ENCODE measurements at regions not wholly inside any gene's neighbourhood (a gene's known extent, or its start where the extent isn't known, plus 50 kb on each side); places are given as distances from the start of the nearest gene placed in this dataset.

GRCh38 chr2:57615855-57616556, 430.6 kb upstream of the VRK2 start:
- DNase-seq = no peak
- Mint-ChIP-seq H3K9me3 (peaks cover 2 to 32% (median 10%) of the 10 kb centered on the region in 6 donors), H3K4me3 (no peak overlapping the region), H3K27me3 (ENCODE audit: low read depth in 3 of 3) (peaks cover 0 to 1% (median 0%) of the 10 kb centered on the region in 3 donors), H3K27ac (no peak overlapping the region), H3K4me1 (no peaks in the 10 kb centered on the region), H3K36me3 (no peaks in the 10 kb centered on the region)

- H3K9me3 Mint-ChIP-seq = peaks cover 0 to 42% (median 11%) of the 10 kb centered on the region in 6 donors
- H3K27ac Mint-ChIP-seq = no peak overlapping the region
- no peaks in the 10 kb centered on the region for H3K27me3 Mint-ChIP-seq (ENCODE audit: low read depth in 3 of 3)
- no peaks in the 10 kb centered on the region for H3K36me3 Mint-ChIP-seq
- no peak for DNase-seq
- H3K4me1 Mint-ChIP-seq = no peaks in the 10 kb centered on the region
- H3K4me3 Mint-ChIP-seq = no peak overlapping the region
Measured at GRCh38 chr2:57617318-57617717, 429.3 kb upstream of the VRK2 start.

GRCh38 chr2:57621122-57621663, 425.4 kb upstream of the VRK2 start:
- Mint-ChIP-seq H3K4me3 (no peak overlapping the region), H3K27ac (no peak overlapping the region), H3K27me3 (ENCODE audit: low read depth in 3 of 3) (no peaks in the 10 kb centered on the region), H3K4me1 (no peaks in the 10 kb centered on the region), H3K36me3 (no peaks in the 10 kb centered on the region), H3K9me3 (peaks cover 4 to 55% (median 17%) of the 10 kb centered on the region in 6 donors)
- no peak for DNase-seq

GRCh38 chr2:57622009-57622408, 424.6 kb upstream of the VRK2 start:
- Mint-ChIP-seq H3K4me3 (no peak overlapping the region), H3K27me3 (ENCODE audit: low read depth in 3 of 3) (no peaks in the 10 kb centered on the region), H3K9me3 (peaks cover 4 to 52% (median 13%) of the 10 kb centered on the region in 6 donors), H3K27ac (no peak overlapping the region), H3K4me1 (no peaks in the 10 kb centered on the region), H3K36me3 (no peaks in the 10 kb centered on the region)
- DNase-seq = no peak

GRCh38 chr2:57656198-57656597, 390.4 kb upstream of the VRK2 start:
- no peak for DNase-seq
- no peaks in the 10 kb centered on the region for H3K4me1 Mint-ChIP-seq
- H3K9me3 Mint-ChIP-seq = peaks cover 5 to 46% (median 24%) of the 10 kb centered on the region in 6 donors
- no peak overlapping the region for H3K27ac Mint-ChIP-seq
- H3K27me3 Mint-ChIP-seq (ENCODE audit: low read depth in 3 of 3) = peaks cover 0 to 2% (median 0%) of the 10 kb centered on the region in 3 donors
- no peak overlapping the region for H3K4me3 Mint-ChIP-seq
- peaks cover 0 to 3% (median 0%) of the 10 kb centered on the region in 3 donors for H3K36me3 Mint-ChIP-seq

GRCh38 chr2:57669570-57669969, 377.0 kb upstream of the VRK2 start:
- H3K27me3 Mint-ChIP-seq (ENCODE audit: low read depth in 3 of 3) = no peaks in the 10 kb centered on the region
- H3K27ac Mint-ChIP-seq = no peak overlapping the region
- DNase-seq = no peak
- H3K9me3 Mint-ChIP-seq = peaks cover 0 to 18% (median 6%) of the 10 kb centered on the region in 6 donors
- H3K4me3 Mint-ChIP-seq = no peak overlapping the region
- H3K4me1 Mint-ChIP-seq = no peaks in the 10 kb centered on the region
- H3K36me3 Mint-ChIP-seq = no peaks in the 10 kb centered on the region

- H3K27me3 Mint-ChIP-seq (ENCODE audit: low read depth in 3 of 3) = no peaks in the 10 kb centered on the region
- no peak overlapping the region for H3K4me3 Mint-ChIP-seq
- no peak for DNase-seq
- no peak overlapping the region for H3K27ac Mint-ChIP-seq
- H3K4me1 Mint-ChIP-seq = no peaks in the 10 kb centered on the region
- H3K36me3 Mint-ChIP-seq = no peaks in the 10 kb centered on the region
- H3K9me3 Mint-ChIP-seq = peaks cover 0 to 11% (median under 1%) of the 10 kb centered on the region in 6 donors
Measured at GRCh38 chr2:57674025-57674424, 372.6 kb upstream of the VRK2 start.

- Mint-ChIP-seq H3K9me3 (peaks cover 0 to 11% (median under 1%) of the 10 kb centered on the region in 6 donors), H3K27ac (no peak overlapping the region), H3K27me3 (ENCODE audit: low read depth in 3 of 3) (no peaks in the 10 kb centered on the region), H3K4me1 (no peaks in the 10 kb centered on the region), H3K36me3 (no peaks in the 10 kb centered on the region), H3K4me3 (no peak overlapping the region)
- no peak for DNase-seq
Measured at GRCh38 chr2:57674743-57675142, 371.9 kb upstream of the VRK2 start.

- Mint-ChIP-seq H3K27ac (no peak overlapping the region), H3K36me3 (no peaks in the 10 kb centered on the region), H3K4me1 (no peaks in the 10 kb centered on the region), H3K4me3 (no peak overlapping the region), H3K9me3 (peaks cover 0 to 11% (median 4%) of the 10 kb centered on the region in 6 donors), H3K27me3 (ENCODE audit: low read depth in 3 of 3) (no peaks in the 10 kb centered on the region)
- DNase-seq = no peak
Measured at GRCh38 chr2:57677296-57677695, 369.3 kb upstream of the VRK2 start.

GRCh38 chr2:57681650-57682049, 365.0 kb upstream of the VRK2 start:
- H3K27ac Mint-ChIP-seq = no peak overlapping the region
- peaks cover 0 to 2% (median 0%) of the 10 kb centered on the region in 3 donors for H3K27me3 Mint-ChIP-seq (ENCODE audit: low read depth in 3 of 3)
- H3K4me1 Mint-ChIP-seq = no peaks in the 10 kb centered on the region
- DNase-seq = no peak
- H3K9me3 Mint-ChIP-seq = peaks cover 0 to 24% (median 15%) of the 10 kb centered on the region in 6 donors
- H3K36me3 Mint-ChIP-seq = peaks cover 0 to 3% (median 3%) of the 10 kb centered on the region in 3 donors
- H3K4me3 Mint-ChIP-seq = no peak overlapping the region

GRCh38 chr2:57685032-57685431, 361.6 kb upstream of the VRK2 start:
- Mint-ChIP-seq H3K27me3 (ENCODE audit: low read depth in 3 of 3) (peaks cover 0 to 2% (median 0%) of the 10 kb centered on the region in 3 donors), H3K4me1 (no peaks in the 10 kb centered on the region), H3K36me3 (peaks cover 0 to 3% (median 3%) of the 10 kb centered on the region in 3 donors), H3K9me3 (peaks cover 14 to 54% (median 34%) of the 10 kb centered on the region in 6 donors), H3K27ac (no peak overlapping the region), H3K4me3 (no peak overlapping the region)
- DNase-seq = no peak

- DNase-seq = no peak
- no peak overlapping the region for H3K4me3 Mint-ChIP-seq
- H3K27me3 Mint-ChIP-seq (ENCODE audit: low read depth in 3 of 3) = peaks cover 0 to 3% (median 0%) of the 10 kb centered on the region in 3 donors
- H3K27ac Mint-ChIP-seq = no peak overlapping the region
- no peaks in the 10 kb centered on the region for H3K4me1 Mint-ChIP-seq
- peaks cover 9 to 65% (median 30%) of the 10 kb centered on the region in 6 donors for H3K9me3 Mint-ChIP-seq
- no peaks in the 10 kb centered on the region for H3K36me3 Mint-ChIP-seq
Measured at GRCh38 chr2:57692395-57692794, 354.2 kb upstream of the VRK2 start.

- peaks cover 9 to 57% (median 28%) of the 10 kb centered on the region in 6 donors for H3K9me3 Mint-ChIP-seq
- no peaks in the 10 kb centered on the region for H3K4me1 Mint-ChIP-seq
- no peak for DNase-seq
- H3K4me3 Mint-ChIP-seq = no peak overlapping the region
- H3K36me3 Mint-ChIP-seq = no peaks in the 10 kb centered on the region
- no peak overlapping the region for H3K27ac Mint-ChIP-seq
- peaks cover 0 to 3% (median 0%) of the 10 kb centered on the region in 3 donors for H3K27me3 Mint-ChIP-seq (ENCODE audit: low read depth in 3 of 3)
Measured at GRCh38 chr2:57693177-57693576, 353.4 kb upstream of the VRK2 start.

GRCh38 chr2:57693965-57694364, 352.6 kb upstream of the VRK2 start:
- no peak overlapping the region for H3K4me3 Mint-ChIP-seq
- H3K36me3 Mint-ChIP-seq = no peaks in the 10 kb centered on the region
- no peak for DNase-seq
- no peaks in the 10 kb centered on the region for H3K4me1 Mint-ChIP-seq
- H3K9me3 Mint-ChIP-seq = peaks cover 9 to 51% (median 22%) of the 10 kb centered on the region in 6 donors
- peaks cover 0 to 3% (median 0%) of the 10 kb centered on the region in 3 donors for H3K27me3 Mint-ChIP-seq (ENCODE audit: low read depth in 3 of 3)
- H3K27ac Mint-ChIP-seq = no peak overlapping the region
